Nucleus accumbens (tissue), 56 donors: ENCODE measurements at regions not wholly inside any gene's neighbourhood (a gene's known extent, or its start where the extent isn't known, plus 50 kb on each side); places are given as distances from the start of the nearest gene placed in this dataset.

Experiments used
- DNase-seq, 56 donors: peaks; one replicate each; lab custom pipeline; 2025; lab: John Stamatoyannopoulos, UW

DNA sequence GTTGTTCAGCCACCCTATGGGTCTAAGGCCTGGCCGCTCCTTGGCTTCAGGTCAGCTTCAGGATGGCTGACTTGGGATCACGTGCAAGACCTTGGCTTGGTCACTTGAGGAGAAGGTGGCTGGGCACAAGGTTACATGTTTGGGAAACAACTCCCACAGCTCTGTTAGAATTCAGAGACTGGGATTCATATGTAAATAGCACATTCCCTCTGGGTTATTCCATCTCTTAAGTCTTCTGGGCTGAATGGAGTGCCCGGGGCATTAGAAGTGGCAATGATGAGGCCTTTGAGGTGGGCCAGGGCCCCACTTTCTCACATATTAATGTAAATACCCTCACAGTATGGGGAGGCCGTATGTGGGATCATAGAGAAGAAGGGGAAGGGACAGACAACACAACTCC, 150.9 kb downstream of the EFNB2 start:
- no peak for DNase-seq

DNA sequence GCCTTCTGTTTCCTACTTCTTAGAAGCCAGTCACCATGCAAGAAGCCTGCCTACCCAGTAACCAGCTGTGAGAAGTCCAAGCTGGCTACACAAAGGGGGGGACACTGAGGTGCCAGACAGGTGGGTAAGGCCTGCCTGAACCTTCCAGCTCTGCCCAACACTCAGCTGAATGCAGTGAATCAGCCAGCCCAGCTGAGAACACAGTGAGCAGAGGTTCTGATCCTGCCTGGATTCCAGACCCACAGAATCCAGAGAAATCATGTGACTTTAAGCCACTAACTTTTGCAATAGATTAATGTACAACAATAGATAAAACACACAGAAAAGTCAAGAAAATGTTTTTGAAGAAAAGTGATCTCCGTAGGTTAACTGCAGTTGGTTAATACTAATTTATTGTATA, 151.7 kb downstream of the EFNB2 start:
- DNase-seq, result no peak

DNA sequence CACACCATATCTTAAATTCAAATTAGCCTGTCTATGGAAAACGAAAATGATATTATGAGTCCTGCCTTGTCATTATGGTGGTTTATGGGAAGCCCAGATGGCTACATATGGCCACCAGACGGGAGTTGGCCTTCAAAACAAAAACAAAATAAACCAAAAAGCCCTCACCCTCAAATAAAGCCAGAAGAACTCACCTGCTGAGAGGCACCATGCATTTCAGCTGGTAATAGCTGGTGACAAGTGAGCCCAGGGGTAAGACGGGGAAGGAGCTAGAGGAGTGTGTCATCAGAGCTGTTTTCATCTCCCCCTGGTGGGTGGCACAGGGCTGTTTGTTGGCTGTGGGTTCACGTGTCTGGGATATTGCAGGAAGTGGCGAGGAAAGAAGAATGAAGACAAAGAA, 152.9 kb downstream of the EFNB2 start:
- no peak for DNase-seq

DNA sequence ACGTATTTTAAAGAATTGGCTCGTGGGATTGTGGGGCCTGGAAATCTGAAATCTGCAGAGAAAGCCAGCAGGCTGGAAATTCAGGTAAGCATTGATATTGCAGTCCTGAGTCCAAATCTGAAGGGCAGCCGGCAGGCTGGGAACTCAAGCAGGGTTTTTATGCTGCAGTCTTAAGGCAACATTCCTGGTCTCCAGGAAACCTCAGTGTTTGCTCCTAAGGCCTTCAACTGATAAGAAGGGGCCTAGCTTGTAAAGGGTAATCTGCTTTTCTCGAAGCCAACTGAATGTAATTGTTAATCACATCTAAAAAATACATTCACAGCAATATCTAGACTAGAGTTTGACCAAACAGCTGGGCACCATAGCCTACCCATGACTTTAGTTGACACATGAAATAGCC, 154.4 kb downstream of the EFNB2 start:
- no peak for DNase-seq

DNA sequence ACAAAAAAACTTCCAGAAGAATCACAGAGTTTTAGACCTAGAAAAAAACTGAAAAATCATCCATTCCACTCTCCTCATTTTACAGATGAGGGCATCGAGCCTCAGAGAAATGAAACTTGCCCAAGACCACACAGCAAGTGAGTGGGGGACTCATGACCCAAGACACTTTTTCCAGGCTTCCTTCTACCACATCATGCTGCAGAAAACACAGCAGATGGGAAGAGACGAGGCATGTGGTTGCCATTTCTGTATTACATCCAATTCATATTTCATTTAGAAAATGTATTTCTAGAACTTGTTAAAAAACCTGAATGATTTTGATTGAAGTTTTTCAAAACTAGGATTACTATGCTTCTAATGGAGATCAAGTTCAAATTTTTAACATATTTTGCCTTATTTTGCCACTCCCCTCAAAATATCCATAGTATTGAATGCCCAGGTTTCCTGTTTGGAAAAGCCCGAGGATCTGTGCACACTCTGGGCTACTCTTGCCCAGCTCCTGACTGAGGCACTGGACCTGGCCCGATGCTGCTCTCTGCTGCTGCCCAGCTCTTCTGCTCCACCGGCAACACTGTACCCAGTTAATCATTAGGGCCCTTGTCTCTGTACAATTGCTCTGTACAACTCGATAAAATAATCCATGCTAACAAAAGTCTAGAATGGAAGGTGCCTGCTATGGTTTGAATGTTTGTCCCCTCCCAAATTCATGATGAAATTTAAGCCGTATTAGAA, 157.4 kb downstream of the EFNB2 start:
- DNase-seq, result no peak

DNA sequence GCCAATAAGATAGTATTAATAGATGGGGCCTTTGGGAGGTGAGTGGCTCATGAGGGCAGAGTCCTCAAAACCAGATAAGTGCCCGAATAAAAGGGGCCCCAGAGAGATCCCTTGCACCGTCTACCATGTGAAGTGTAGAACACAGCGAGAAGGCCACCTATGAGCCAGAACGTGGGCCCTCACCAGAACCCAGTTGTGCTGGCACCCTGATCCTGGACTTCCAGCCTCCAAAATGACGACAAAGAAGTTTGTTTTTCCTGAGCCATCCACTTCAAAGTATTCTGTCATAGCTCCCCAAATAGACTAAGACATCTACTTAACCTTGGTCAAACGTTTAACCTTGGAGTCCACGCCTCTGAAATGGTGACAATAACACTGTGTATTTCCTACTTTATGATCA, 158.1 kb downstream of the EFNB2 start:
- no peak for DNase-seq

DNA sequence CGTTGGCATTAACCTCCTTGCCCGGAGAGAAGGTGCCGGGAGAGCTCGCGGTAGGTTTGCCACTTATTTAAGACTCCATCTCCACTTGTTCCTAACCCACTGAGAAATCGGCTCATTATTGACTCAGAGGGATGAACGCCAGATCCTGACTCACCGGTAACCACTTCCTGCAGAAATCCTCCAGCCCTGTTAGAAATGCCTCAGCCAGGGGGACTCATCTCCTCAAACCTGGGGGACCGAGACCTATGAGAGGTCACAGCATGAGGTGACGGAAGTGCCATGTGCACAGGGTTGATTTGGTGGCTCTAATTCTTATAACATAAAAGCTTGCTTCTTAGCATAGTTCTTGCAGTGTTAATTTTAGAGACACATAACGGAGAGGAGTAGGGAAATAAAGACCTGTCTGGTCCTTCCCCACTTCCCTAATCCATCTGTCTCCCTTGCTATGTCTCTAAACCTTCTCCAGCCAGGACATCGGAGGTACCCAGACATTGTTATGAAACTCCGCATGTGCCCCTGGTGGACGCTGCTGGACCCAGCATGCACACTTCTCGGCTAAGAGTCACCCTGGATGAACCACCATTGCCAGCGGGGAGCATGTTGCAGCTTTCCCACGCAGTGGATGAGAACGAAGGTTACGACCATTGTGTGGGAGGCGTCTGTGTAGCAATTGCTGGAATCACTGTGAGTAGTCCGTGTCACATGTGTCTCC, 158.9 kb downstream of the EFNB2 start:
- peak in 14 of 56 donors; percentile 8 to 59 (median 30) for DNase-seq

DNA sequence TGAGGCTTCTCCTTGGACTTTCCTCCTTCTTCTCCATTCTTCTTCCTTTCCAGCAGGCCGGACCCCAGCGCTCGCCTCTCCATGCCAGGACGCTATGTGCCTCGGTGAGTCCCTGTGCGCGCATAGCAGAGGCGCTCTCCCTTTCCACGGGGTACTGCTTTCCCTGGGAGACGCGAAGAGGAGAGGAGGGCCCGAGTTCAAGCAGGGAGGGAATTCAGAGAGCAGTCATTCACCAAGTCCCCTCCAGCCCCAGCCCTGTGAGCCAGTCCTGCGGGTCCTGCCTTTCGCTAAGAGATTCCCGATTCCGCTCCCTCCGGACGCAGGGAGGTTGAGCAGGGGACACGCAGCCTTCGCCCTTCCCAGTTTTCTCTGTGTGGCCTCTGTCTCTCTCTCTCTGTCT, 160.4 kb downstream of the EFNB2 start:
- no peak for DNase-seq

DNA sequence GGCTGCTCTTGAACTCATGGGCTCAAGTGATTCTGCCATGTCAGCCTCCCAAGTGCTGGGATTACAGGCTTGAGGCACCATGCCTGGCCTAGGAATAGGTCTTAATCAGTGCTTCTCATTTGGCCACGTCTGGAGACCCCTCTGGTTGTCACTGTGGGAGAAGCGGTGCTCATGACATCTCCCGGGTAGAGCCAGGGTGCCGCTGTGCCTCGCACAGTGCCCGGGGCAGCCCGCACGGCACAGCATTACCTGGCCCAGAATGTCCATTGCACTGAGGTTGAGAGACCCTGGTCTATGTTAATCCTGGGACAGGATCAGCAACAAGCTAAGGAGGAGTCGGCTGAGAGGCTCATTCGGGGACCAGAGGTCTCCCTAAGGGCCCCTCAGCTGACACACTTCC, 160.8 kb downstream of the EFNB2 start:
- DNase-seq, result no peak

DNA sequence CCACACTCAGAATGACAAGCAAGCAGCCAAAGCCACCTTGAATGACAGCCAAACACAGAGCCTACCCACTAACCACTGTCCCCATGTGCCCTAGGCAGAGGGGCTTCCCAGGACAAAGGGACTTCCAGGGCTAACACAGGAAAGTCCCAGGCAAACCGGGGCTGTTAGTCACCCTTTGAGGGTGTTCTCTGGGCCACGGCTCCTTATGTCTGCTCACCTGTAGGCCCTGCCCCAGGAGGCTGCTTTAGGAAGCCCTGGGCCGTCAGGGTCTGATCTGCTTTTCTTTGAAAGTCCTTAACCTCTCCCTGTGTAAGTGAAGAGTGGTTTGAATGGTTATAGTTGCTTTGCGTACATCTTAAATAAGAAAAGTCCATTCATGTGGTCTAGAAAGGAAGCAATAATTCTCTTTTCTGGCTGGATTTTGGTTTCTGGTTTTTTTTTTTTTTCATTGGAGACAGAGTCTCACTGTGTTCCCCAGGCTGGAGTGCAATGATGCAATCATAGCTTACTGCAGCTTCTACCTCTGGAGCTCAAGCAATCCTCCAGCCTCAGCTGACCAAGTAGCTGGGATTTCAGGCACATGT, 161.4 kb downstream of the EFNB2 start:
- DNase-seq, result no peak

DNA sequence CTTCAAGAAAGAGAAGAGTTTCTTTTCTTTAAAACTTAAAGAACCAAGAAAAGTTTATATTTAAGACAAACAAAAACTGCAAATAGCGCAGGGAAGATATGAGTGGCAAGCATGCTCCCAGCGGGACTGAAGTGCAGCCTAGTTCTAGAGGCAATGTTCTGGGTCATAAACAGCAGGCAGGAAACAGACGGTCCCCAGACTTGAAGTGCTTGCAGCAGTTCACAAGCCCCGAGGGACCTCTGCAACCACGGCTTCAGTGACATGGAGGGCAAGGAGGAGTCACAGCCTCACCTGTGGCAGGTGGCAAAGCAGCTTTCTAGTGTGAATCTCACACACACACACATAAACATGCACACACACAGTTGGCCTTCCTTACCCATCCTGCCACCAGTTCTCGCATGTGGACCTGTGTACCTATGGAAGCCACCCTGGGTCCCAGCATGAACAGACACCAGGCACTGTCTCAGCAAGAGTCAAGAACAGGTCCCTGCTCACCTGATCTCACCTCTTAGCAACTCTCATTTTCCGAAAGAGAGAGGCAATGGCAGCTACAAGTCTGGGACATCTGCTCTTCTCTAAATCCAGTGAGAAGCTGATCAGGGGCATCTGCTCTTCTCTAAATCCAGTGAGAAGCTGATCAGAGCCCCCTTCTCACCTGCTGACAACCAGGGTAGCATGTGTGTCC, 162.0 kb downstream of the EFNB2 start:
- DNase-seq, result no peak

DNA sequence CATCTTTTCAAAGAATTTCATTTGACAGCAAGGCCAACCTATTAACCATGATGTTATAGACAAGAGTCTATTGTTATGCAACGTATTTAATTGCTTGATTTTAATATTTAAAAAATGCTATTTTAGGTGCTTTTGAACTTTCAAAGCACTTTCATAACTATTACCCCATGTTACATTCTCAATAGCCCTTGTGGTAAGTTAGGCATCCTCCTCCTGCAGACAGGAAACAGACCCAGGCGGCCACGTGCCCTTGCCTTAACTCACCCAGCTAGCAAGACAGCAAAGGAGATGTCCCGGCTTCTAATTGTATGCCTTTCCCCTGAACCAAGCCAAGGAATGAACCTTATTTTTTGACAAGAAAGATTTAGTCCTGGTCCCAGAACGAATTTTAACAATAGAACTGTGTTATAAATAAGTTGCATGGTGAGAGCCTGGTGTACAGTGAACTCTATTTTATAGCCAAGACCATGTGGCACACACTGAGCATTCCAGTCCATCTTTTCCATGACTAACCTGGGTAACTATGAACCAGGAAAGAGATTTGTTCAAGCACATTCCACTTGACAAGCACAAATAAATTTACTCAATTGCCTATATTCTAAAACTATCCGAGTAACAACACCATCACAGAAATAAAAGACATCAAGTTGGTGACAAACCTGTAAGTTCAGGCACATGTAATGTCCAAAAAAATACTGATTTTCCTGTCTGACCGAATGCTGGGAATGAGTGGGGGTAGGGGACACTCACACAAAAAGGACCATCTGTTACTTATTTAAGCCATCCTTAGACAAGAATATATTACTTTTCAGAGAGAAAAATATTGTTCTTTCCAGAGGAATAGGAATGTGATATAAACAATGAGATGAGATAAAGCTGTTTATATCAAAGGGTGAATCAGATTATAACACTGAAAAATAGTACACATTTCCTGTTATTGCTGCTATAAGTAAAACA, 163.0 kb downstream of the EFNB2 start:
- DNase-seq, result no peak

DNA sequence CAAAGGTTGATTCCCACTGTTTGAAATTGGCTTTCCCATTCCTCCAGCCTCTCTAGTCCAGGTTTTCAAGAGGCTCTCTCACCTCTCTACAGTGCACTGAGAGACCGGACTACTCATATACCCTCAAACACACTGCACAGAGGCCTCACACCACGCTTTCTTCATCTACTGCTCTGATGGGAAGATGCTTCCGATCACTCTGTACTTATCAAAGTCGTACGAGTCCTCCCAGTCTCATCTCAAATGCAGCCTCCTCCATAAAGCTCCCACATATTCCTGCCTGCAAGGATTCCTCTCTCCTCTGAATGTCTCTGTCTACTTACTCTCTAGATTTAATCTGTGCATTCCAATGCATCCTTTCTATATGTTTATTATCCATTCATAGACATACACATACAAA, 164.4 kb downstream of the EFNB2 start:
- peak in 1 of 56 donors; percentile 15 for DNase-seq

DNA sequence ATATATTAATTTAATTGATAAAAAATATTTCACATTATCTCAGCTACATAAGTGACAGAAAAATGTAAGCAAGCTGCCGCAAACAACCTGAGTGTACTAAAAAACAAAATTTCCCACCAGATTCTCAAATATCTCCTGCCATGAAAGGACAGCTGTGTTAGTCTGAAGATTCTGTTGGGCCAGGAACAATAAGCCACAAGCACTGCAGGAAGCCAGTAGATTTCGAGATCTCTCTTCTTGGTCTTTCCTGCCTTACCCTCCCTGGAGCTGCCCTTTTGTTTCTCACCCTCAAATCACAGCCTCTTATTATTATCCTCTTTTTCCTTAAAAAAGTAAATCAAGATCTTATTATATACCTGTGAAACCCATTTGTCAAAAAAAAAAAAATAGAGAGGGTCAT, 165.6 kb downstream of the EFNB2 start:
- no peak for DNase-seq

DNA sequence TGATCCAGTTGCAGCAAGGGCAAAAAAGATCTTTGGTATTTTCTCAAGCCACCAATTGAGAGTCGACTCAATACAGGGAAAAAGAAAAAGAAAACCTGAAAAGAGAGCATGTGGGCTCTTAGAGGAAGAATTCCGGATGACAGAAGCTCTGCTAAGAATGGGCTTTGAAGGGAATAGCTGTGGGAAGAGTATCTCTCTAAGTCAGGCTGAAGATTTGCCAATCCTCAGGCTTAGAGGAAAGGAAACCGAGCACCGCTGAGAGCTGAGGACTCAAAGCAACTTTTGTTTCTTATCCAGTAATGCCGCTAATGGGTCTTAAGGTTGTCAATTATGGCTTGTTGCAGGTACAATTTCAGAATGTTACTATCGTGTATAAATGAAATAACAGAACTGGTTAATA, 166.4 kb downstream of the EFNB2 start:
- DNase-seq, result no peak

DNA sequence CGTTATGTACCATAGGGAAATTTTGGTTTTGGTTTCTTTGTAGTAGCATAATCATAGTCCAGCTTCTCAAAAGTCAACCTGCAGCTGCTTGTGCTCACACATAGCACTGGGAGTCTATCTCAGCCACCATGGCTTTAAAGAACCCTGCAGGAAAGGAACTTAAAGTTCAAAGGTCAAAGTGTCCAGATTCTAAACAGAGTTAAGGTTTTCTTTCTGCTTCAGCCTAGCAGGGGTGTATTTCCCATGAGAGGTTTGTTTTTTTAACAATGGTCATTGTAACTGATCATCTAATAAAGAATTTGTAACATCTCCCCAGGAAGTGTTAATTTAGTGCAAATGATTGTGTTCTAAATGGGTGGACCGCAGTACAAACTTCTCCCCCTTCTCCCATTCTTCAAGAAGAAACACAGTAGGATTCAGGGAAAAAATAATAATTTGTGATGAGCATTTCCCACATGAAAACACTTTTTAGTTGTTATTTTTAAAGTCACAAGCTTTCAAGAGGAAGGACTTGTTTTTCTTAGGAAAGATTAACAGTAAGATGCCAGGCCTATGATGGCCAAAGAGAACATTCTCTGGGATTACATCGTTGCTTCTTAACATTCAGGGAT, 168.0 kb downstream of the EFNB2 start:
- DNase-seq, result no peak

DNA sequence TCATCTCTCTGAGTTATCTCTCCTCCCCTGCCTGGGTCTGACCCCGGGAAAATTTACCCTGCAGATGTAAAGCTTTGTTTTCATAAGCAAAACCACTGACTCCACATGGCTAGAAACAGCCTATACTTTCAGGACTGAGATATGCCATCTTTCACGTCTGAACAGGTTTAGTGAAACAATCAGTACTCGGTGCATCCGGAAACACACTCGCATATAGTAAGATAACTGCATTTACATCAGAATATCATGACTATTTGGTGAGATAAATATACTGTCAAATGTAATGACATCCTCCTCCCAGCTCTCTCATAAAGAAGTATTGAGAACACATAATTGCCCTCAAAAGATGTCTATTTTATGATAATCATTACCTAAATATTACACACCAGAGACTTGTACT, 172.8 kb downstream of the EFNB2 start:
- DNase-seq, result no peak

DNA sequence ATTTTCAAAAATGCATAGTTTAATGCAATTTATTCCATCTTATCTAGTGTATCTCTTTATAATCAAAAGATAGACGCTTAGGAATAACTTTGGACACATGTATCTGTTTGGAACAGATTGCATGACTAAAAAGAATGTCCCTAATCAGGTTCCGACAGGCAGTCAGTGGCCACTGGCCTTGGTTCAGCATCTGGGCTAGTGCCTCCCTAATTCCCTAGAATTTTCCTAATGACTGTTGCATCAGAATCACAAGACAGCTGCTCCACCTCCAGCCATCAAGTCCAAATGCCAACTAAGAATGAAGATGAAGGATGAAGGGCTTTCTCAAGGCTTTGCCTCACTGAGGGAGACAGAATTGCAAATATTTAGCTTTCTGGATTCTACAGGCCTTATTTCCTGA, 173.8 kb downstream of the EFNB2 start:
- DNase-seq, result no peak

DNA sequence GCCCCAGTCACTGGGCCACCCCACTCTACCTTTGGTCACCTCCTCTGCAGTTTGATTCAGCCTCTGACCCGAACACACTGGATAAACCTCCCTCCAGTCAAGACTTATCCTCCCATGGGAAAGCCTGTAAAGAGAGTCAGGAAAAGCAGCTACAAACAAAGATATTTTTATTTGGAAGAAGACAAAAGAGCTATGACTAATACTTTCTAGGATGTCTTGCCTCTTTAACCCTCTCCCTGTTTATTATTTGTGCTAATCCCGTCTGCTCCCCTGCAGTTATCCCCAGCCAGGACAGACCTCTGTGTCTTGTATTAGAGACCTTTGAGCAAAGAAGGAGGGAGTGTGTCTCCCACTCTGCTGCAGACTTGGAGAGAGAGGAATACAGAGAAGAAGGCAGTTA, 178.3 kb downstream of the EFNB2 start:
- no peak for DNase-seq

DNA sequence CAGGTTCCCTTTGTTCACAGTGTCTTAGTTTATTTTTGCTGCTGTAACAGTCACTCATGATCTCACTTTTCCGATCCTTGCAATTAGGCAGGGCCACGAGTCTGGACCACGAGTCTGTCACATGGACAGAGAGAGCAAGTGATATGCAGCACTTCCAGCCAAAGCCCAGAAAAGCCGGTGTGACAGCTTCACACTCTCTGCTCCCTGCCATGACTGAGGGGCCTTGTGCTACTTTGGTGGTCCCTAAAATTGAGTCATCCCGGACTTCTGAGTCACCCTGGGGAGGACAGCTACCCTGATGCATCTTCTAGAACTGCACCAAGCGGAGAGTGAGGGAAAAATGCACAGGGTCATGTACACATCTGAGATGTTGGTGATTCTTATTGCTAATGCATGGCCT, 179.6 kb downstream of the EFNB2 start:
- no peak for DNase-seq
